DND-41 (cell line): ENCODE measurements at regions not wholly inside any gene's neighbourhood (a gene's known extent, or its start where the extent isn't known, plus 50 kb on each side); places are given as distances from the start of the nearest gene placed in this dataset.

Experiments
- EZH2 ChIP-seq: IDR thresholded peaks from 3 replicates; pipeline ENCODE4 v1.6.1; 2012; ENCODE audit warnings: borderline replicate concordance, low read depth, mild to moderate bottlenecking, moderate library complexity, low read length, inconsistent platforms; ENCODE audit not compliant: severe bottlenecking
- TF ChIP-seq, protein P1 (sequence below): IDR thresholded peaks from 2 replicates; pipeline ENCODE4 v1.5.1; 2012; ENCODE audit warnings: borderline replicate concordance, low read length, moderate library complexity, mild to moderate bottlenecking; ENCODE audit not compliant: poor library complexity, severe bottlenecking; ENCODE audit errors: extremely low read depth

DNA sequence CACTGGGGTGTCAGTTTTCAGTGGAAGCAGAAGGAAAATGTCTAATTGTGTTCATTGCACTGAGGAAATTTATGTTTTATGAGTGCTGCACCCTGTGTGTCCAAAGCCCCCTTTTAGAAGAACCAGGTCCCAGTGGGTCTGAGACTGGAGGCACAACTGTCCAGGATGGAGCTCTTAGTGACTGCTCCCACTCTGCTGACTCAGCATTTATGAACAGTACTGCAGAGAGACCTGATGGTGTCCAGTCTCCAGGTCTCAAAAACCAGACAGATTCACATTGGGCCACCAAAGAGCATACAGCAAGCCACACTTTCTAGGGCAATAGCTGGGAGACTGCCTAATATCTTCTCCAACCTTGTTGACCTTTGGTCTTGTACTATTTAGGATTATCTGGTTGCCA, 321.9 kb downstream of the CBLN1 start:
- TF ChIP-seq, protein P1, sequence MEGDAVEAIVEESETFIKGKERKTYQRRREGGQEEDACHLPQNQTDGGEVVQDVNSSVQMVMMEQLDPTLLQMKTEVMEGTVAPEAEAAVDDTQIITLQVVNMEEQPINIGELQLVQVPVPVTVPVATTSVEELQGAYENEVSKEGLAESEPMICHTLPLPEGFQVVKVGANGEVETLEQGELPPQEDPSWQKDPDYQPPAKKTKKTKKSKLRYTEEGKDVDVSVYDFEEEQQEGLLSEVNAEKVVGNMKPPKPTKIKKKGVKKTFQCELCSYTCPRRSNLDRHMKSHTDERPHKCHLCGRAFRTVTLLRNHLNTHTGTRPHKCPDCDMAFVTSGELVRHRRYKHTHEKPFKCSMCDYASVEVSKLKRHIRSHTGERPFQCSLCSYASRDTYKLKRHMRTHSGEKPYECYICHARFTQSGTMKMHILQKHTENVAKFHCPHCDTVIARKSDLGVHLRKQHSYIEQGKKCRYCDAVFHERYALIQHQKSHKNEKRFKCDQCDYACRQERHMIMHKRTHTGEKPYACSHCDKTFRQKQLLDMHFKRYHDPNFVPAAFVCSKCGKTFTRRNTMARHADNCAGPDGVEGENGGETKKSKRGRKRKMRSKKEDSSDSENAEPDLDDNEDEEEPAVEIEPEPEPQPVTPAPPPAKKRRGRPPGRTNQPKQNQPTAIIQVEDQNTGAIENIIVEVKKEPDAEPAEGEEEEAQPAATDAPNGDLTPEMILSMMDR, result no peak
- no peak for TF ChIP-seq EZH2
